Mucosa of gallbladder (tissue), 1 donor: ENCODE measurements at regions not wholly inside any gene's neighbourhood (a gene's known extent, or its start where the extent isn't known, plus 50 kb on each side); places are given as distances from the start of the nearest gene placed in this dataset.
"Not testable (repeated sequence)": the region's sequence is repeated elsewhere in the genome, so short reads cannot be mapped to it uniquely, and the experiment has no call there.

ENCODE experiments used
- DNase-seq: peaks from one replicate; pipeline ENCODE4 v3.0.0-alpha.2; 2020; ENCODE audit warnings: low spot score
- donor health status: DM: no; HTN: no; CAD: no.

GRCh38 chr2:230593765-230594164 is 118.9 kb upstream of the CAB39 start:
- DNase-seq: no peak

- no peak for DNase-seq
Observed at GRCh38 chr2:230594286-230594840, 118.3 kb upstream of the CAB39 start.

GRCh38 chr2:230599853-230600252 is 112.8 kb upstream of the CAB39 start:
- DNase-seq: no peak

GRCh38 chr2:230600285-230600684 is 112.4 kb upstream of the CAB39 start:
- DNase-seq: no peak

- DNase-seq: no peak
Observed at GRCh38 chr2:230600881-230601280, 111.8 kb upstream of the CAB39 start.

GRCh38 chr2:230601510-230601909 is 111.1 kb upstream of the CAB39 start:
- DNase-seq: no peak

- DNase-seq: no peak
Observed at GRCh38 chr2:230602562-230603230, 109.9 kb upstream of the CAB39 start.

GRCh38 chr2:230603317-230603716 is 109.3 kb upstream of the CAB39 start:
- DNase-seq: not testable (repeated sequence)

GRCh38 chr2:230604158-230604557 is 108.5 kb upstream of the CAB39 start:
- DNase-seq: not testable (repeated sequence)

GRCh38 chr2:230614040-230614439 is 98.6 kb upstream of the CAB39 start:
- no peak for DNase-seq

GRCh38 chr2:230614913-230615332 is 97.7 kb upstream of the CAB39 start:
- DNase-seq: no peak

- DNase-seq: not testable (repeated sequence)
Observed at GRCh38 chr2:230617256-230617706, 95.4 kb upstream of the CAB39 start.

GRCh38 chr2:230619491-230619890 is 93.2 kb upstream of the CAB39 start:
- DNase-seq: no peak

- not testable (repeated sequence) for DNase-seq
Observed at GRCh38 chr2:230625220-230625619, 87.4 kb upstream of the CAB39 start.

- not testable (repeated sequence) for DNase-seq
Observed at GRCh38 chr2:230627091-230627490, 85.6 kb upstream of the CAB39 start.

- DNase-seq: no peak
Observed at GRCh38 chr2:230627806-230628724, 84.6 kb upstream of the CAB39 start.

- no peak for DNase-seq
Observed at GRCh38 chr2:230631470-230631869, 81.2 kb upstream of the CAB39 start.

GRCh38 chr2:230634146-230634545 is 78.5 kb upstream of the CAB39 start:
- DNase-seq: no peak

GRCh38 chr2:230634721-230635313 is 77.8 kb upstream of the CAB39 start:
- DNase-seq: not testable (repeated sequence)

- DNase-seq: no peak
Observed at GRCh38 chr2:230636684-230637271, 75.9 kb upstream of the CAB39 start.

GRCh38 chr2:230637486-230637885 is 75.2 kb upstream of the CAB39 start:
- not testable (repeated sequence) for DNase-seq

GRCh38 chr2:230640540-230641011 is 72.1 kb upstream of the CAB39 start:
- DNase-seq: no peak
